Neural crest cell (in vitro differentiated cells): ENCODE measurements at regions not wholly inside any gene's neighbourhood (a gene's known extent, or its start where the extent isn't known, plus 50 kb on each side); places are given as distances from the start of the nearest gene placed in this dataset.
"Not testable (repeated sequence)": the region's sequence is repeated elsewhere in the genome, so short reads cannot be mapped to it uniquely, and the experiment has no call there.

Experiments
- DNase-seq: peaks from one replicate; pipeline ENCODE4 v3.0.0; 2021; ENCODE audit warnings: low read depth, mixed read lengths, low spot score
- H3K27ac Mint-ChIP-seq: one replicate; pipeline ENCODE4 v1.8.0; 2021; ENCODE audit warnings: mild to moderate bottlenecking, mixed read lengths; ENCODE audit not compliant: unreplicated experiment
- H3K27me3 Mint-ChIP-seq: 2 replicates; pipeline ENCODE4 v1.8.0; 2021; ENCODE audit warnings: low read depth, mild to moderate bottlenecking, mixed read lengths
- H3K36me3 Mint-ChIP-seq: 2 replicates; pipeline ENCODE4 v1.8.0; 2021; ENCODE audit warnings: low read depth, mild to moderate bottlenecking, mixed read lengths
- H3K4me1 Mint-ChIP-seq: 2 replicates; pipeline ENCODE4 v1.8.0; 2021; ENCODE audit warnings: mixed read lengths
- H3K4me3 Mint-ChIP-seq: one replicate; pipeline ENCODE4 v1.8.0; 2021; ENCODE audit warnings: mild to moderate bottlenecking, mixed read lengths
- H3K9me3 Mint-ChIP-seq: 2 replicates; pipeline ENCODE4 v1.8.0; 2021; ENCODE audit warnings: mixed read lengths
- TF ChIP-seq, protein P1 (sequence below): fragments of 200-600 bp; sonication (generic); conservative IDR thresholded peaks from 2 replicates; pipeline ENCODE4 v1.5.0; 2021; ENCODE audit warnings: antibody characterized with exemption, mild to moderate bottlenecking

DNA sequence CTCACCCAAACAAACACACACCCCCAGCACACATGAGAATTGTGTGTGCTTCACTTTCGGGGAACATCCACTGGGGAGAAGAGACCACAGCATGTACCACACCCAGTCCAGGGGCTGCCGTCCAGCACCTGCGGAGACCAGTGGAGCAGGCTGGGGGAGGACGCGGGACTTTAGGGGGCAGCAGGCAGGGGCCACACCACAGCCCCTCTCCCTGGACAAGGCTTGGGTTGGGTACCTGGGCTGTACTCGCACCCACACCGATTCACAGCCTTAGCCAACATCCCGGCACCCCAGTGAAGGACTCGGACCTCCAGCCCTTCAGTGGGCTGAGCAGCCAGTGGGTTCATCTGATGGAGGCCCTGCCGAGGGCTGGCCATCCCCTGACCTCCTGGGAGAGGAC is 63.3 kb downstream of the RBFOX3 start:
- Mint-ChIP-seq H3K27me3 (no peaks in the 10 kb centered on the region), H3K4me3 (no peak overlapping the region), H3K4me1 (peaks cover 8% of the 10 kb centered on the region), H3K36me3 (no peaks in the 10 kb centered on the region), H3K27ac (peak overlapping the region; percentile 67), H3K9me3 (peaks cover 9% of the 10 kb centered on the region)
- no peak for DNase-seq
- TF ChIP-seq, protein P1, sequence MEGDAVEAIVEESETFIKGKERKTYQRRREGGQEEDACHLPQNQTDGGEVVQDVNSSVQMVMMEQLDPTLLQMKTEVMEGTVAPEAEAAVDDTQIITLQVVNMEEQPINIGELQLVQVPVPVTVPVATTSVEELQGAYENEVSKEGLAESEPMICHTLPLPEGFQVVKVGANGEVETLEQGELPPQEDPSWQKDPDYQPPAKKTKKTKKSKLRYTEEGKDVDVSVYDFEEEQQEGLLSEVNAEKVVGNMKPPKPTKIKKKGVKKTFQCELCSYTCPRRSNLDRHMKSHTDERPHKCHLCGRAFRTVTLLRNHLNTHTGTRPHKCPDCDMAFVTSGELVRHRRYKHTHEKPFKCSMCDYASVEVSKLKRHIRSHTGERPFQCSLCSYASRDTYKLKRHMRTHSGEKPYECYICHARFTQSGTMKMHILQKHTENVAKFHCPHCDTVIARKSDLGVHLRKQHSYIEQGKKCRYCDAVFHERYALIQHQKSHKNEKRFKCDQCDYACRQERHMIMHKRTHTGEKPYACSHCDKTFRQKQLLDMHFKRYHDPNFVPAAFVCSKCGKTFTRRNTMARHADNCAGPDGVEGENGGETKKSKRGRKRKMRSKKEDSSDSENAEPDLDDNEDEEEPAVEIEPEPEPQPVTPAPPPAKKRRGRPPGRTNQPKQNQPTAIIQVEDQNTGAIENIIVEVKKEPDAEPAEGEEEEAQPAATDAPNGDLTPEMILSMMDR, result no peak

- H3K4me1 Mint-ChIP-seq, DNase-seq, H3K27me3 Mint-ChIP-seq, H3K4me3 Mint-ChIP-seq, H3K36me3 Mint-ChIP-seq, H3K9me3 Mint-ChIP-seq: not testable (repeated sequence)
- peak overlapping the region; percentile 67 for H3K27ac Mint-ChIP-seq
Measured at GRCh38 chr17:79547171-79547570, 63.7 kb downstream of the RBFOX3 start.

DNA sequence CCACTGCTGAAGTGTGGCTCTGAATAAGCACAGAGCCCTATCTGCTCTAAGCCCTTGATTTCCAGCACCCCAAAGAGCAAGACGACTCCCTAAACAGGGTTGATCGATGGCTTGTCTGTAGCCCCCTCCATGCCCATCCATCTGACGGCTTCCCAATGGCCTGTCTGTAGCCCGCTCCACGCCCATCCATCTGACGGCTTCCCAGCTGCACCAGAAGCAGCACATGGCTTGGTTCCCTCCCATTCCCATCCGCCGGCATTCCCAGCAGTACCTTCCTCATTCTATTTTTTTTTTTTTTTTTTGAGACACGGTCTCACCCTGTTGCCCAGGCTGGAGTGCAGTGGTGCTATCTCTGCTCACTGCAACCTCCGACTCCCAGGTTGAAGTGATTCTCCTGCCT is 64.5 kb downstream of the RBFOX3 start:
- peaks cover 8% of the 10 kb centered on the region for H3K4me1 Mint-ChIP-seq
- H3K4me3 Mint-ChIP-seq, result no peak overlapping the region
- TF ChIP-seq, protein P1, result no peak
- no peaks in the 10 kb centered on the region for H3K27me3 Mint-ChIP-seq
- H3K36me3 Mint-ChIP-seq, result no peaks in the 10 kb centered on the region
- peaks cover 6% of the 10 kb centered on the region for H3K9me3 Mint-ChIP-seq
- DNase-seq, result no peak
- peak overlapping the region; percentile 19 for H3K27ac Mint-ChIP-seq

DNA sequence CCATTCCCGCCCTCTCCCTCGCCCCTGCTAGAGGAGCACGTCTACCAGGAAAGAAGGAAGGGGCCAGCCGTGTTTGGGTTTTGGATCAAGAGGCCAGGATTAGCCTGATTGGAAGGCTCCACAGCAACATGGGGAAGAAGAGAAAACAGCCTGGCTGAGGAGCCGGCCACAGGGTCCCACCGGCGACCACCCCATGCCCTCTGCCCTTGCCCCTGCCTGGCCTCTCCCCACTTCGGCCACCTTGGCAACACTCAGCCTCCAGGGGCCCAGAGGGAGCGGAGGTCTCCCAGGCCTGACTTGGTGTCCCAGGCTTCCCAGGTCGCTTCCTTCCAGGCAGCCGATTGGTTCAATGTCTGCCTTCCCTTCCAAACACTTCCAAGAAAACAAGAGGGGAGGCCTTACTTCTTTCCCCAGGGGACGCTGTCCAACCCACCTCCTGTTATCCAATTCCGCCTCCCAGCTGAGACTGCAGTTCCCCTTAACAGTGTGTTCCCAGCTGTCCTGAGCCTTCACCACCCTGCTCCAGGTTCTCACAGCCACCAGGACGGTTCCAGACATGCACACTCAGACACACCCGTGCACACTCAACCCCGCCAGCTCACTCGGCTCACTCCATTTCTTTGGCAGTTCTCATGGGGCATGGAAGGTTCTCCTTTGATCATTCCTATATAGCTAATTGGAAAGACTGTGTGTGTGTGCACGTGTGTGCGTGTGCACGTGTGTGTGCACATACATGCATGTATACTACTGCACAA is 65.4 kb downstream of the RBFOX3 start:
- no peak for DNase-seq
- H3K4me1 Mint-ChIP-seq, result peaks cover 8% of the 10 kb centered on the region
- H3K27ac Mint-ChIP-seq, result no peak overlapping the region
- H3K27me3 Mint-ChIP-seq, result no peaks in the 10 kb centered on the region
- TF ChIP-seq, protein P1, result no peak
- no peaks in the 10 kb centered on the region for H3K36me3 Mint-ChIP-seq
- H3K9me3 Mint-ChIP-seq, result peaks cover 3% of the 10 kb centered on the region
- H3K4me3 Mint-ChIP-seq, result no peak overlapping the region

- H3K4me1 Mint-ChIP-seq, result peaks cover 3% of the 10 kb centered on the region
- no peak for DNase-seq
- H3K9me3 Mint-ChIP-seq, result no peaks in the 10 kb centered on the region
- H3K27ac Mint-ChIP-seq, result no peak overlapping the region
- no peak overlapping the region for H3K4me3 Mint-ChIP-seq
- no peaks in the 10 kb centered on the region for H3K36me3 Mint-ChIP-seq
- TF ChIP-seq, protein P1, result no peak
- H3K27me3 Mint-ChIP-seq, result no peaks in the 10 kb centered on the region
Measured at GRCh38 chr17:79544142-79544914, 66.5 kb downstream of the RBFOX3 start.

- Mint-ChIP-seq H3K4me3 (no peak overlapping the region), H3K36me3 (no peaks in the 10 kb centered on the region), H3K27ac (no peak overlapping the region), H3K27me3 (no peaks in the 10 kb centered on the region), H3K9me3 (no peaks in the 10 kb centered on the region), H3K4me1 (no peaks in the 10 kb centered on the region)
- no peak for DNase-seq
- TF ChIP-seq, protein P1, result no peak
Measured at GRCh38 chr17:79543531-79543930, 67.3 kb downstream of the RBFOX3 start.
